ENCODE measurements at regions not wholly inside any gene's neighbourhood (a gene's known extent, or its start where the extent isn't known, plus 50 kb on each side); places are given as distances from the start of the nearest gene placed in this dataset.

DNA sequence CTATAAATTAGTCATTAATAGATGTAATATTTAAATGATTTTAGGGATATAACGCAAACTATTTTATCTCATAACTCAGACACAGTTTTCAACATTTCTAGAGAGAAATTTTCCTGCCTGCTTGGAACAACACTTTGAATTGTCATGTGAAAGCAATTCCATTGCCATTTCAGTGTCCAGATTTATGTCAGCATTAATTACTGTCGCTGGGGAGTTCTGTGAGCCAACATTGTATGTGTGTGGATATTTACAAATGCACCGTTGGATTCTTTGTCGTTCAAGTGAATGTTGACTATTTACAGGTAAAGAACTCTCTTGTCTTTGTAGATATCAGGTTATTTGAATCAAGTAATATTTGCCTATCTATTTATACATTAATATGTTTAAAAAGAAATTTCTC, 465.3 kb upstream of the RGS6 start:
- TF ChIP-seq, protein P1, sequence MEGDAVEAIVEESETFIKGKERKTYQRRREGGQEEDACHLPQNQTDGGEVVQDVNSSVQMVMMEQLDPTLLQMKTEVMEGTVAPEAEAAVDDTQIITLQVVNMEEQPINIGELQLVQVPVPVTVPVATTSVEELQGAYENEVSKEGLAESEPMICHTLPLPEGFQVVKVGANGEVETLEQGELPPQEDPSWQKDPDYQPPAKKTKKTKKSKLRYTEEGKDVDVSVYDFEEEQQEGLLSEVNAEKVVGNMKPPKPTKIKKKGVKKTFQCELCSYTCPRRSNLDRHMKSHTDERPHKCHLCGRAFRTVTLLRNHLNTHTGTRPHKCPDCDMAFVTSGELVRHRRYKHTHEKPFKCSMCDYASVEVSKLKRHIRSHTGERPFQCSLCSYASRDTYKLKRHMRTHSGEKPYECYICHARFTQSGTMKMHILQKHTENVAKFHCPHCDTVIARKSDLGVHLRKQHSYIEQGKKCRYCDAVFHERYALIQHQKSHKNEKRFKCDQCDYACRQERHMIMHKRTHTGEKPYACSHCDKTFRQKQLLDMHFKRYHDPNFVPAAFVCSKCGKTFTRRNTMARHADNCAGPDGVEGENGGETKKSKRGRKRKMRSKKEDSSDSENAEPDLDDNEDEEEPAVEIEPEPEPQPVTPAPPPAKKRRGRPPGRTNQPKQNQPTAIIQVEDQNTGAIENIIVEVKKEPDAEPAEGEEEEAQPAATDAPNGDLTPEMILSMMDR (IDR thresholded peaks at IDR 0.05; ENCODE audit: insufficient read depth, low read length) = no peak
- no peak for TF ChIP-seq POLR2AphosphoS5 (IDR thresholded peaks at IDR 0.05; ENCODE audit: low read depth)
- TF ChIP-seq, protein P2, sequence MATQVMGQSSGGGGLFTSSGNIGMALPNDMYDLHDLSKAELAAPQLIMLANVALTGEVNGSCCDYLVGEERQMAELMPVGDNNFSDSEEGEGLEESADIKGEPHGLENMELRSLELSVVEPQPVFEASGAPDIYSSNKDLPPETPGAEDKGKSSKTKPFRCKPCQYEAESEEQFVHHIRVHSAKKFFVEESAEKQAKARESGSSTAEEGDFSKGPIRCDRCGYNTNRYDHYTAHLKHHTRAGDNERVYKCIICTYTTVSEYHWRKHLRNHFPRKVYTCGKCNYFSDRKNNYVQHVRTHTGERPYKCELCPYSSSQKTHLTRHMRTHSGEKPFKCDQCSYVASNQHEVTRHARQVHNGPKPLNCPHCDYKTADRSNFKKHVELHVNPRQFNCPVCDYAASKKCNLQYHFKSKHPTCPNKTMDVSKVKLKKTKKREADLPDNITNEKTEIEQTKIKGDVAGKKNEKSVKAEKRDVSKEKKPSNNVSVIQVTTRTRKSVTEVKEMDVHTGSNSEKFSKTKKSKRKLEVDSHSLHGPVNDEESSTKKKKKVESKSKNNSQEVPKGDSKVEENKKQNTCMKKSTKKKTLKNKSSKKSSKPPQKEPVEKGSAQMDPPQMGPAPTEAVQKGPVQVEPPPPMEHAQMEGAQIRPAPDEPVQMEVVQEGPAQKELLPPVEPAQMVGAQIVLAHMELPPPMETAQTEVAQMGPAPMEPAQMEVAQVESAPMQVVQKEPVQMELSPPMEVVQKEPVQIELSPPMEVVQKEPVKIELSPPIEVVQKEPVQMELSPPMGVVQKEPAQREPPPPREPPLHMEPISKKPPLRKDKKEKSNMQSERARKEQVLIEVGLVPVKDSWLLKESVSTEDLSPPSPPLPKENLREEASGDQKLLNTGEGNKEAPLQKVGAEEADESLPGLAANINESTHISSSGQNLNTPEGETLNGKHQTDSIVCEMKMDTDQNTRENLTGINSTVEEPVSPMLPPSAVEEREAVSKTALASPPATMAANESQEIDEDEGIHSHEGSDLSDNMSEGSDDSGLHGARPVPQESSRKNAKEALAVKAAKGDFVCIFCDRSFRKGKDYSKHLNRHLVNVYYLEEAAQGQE (IDR thresholded peaks at IDR 0.05; ENCODE audit: insufficient replicate concordance, low read depth) = no peak
- TF ChIP-seq SPI1 (IDR thresholded peaks at IDR 0.05; ENCODE audit: borderline replicate concordance, low read depth) = no peak
